ENCODE measurements at regions not wholly inside any gene's neighbourhood (a gene's known extent, or its start where the extent isn't known, plus 50 kb on each side); places are given as distances from the start of the nearest gene placed in this dataset.

GRCh38 chr3:44021651-44022594 is 219.8 kb upstream of the TOPAZ1 start:
- peaks cover 39% of the 10 kb centered on the region for H3K4me1 ChIP-seq (ENCODE audit: insufficient read depth)
- no peaks in the 10 kb centered on the region for H3K79me2 ChIP-seq (replicated peaks; ENCODE audit: insufficient read depth)
- peak overlapping the region; percentile 61; the same call in 1 of the 2 replicates for H2AFZ ChIP-seq
- H3K9me2 ChIP-seq (ENCODE audit: insufficient read depth), result no peaks in the 10 kb centered on the region
- Mint-ChIP-seq H3K9me3 (no peaks in the 10 kb centered on the region), H3K36me3 (ENCODE audit: low read depth) (no peaks in the 10 kb centered on the region), H3K4me3 (peak overlapping the region; percentile 70), H3K4me1 (peaks cover 34% of the 10 kb centered on the region), H3K27ac (no peak overlapping the region), H3K27me3 (ENCODE audit: insufficient read depth, low read depth, poor library complexity) (peaks cover 19% of the 10 kb centered on the region)
- H3F3A ChIP-seq (replicated peaks; ENCODE audit: low read depth), result no peaks in the 10 kb centered on the region
- ATAC-seq, result peak; percentile 75
- H3K4me3 ChIP-seq, result peak overlapping the region; percentile 69
- peaks cover 5% of the 10 kb centered on the region; the same call in 1 of the 2 replicates for H4K20me1 ChIP-seq (replicated peaks; ENCODE audit: insufficient read depth)
- H3K4me2 ChIP-seq, result peak overlapping the region; percentile 94
- H3K27ac ChIP-seq (ENCODE audit: low read depth), result no peak overlapping the region
- DNase-seq (ENCODE audit: low spot score), result peak; percentile 70
- no peak for TF ChIP-seq CREB1 (CRISPR knock-in tag; IDR thresholded peaks at IDR 0.05; ENCODE audit: low read depth)
- TF ChIP-seq EZH2 (IDR thresholded peaks at IDR 0.05; ENCODE audit: low read depth, unreplicated experiment), result peak; percentile 56
- H3K36me3 ChIP-seq (ENCODE audit: insufficient read depth), result no peaks in the 10 kb centered on the region
- H3K27me3 ChIP-seq (ENCODE audit: insufficient read depth), result peaks cover 32% of the 10 kb centered on the region

GRCh38 chr3:44023961-44024593 is 217.6 kb upstream of the TOPAZ1 start:
- peaks cover 19% of the 10 kb centered on the region for H3K27me3 Mint-ChIP-seq (ENCODE audit: insufficient read depth, low read depth, poor library complexity)
- Histone ChIP-seq H3F3A (replicated peaks; ENCODE audit: low read depth) (no peaks in the 10 kb centered on the region), H3K79me2 (replicated peaks; ENCODE audit: insufficient read depth) (no peaks in the 10 kb centered on the region), H4K20me1 (replicated peaks; ENCODE audit: insufficient read depth) (peaks cover 5% of the 10 kb centered on the region; the same call in 1 of the 2 replicates), H2AFZ (no peak overlapping the region), H3K27me3 (ENCODE audit: insufficient read depth) (peaks cover 32% of the 10 kb centered on the region), H3K36me3 (ENCODE audit: insufficient read depth) (no peaks in the 10 kb centered on the region), H3K4me1 (ENCODE audit: insufficient read depth) (peaks cover 33% of the 10 kb centered on the region), H3K9me2 (ENCODE audit: insufficient read depth) (no peaks in the 10 kb centered on the region), H3K4me3 (no peak overlapping the region), H3K4me2 (no peak overlapping the region), H3K27ac (ENCODE audit: low read depth) (no peak overlapping the region)
- peaks cover 36% of the 10 kb centered on the region for H3K4me1 Mint-ChIP-seq
- H3K27ac Mint-ChIP-seq, result no peak overlapping the region
- no peak overlapping the region for H3K4me3 Mint-ChIP-seq
- ATAC-seq, result no peak
- H3K36me3 Mint-ChIP-seq (ENCODE audit: low read depth), result no peaks in the 10 kb centered on the region
- DNase-seq (ENCODE audit: low spot score), result no peak
- no peaks in the 10 kb centered on the region for H3K9me3 Mint-ChIP-seq
- no peak for TF ChIP-seq NANOG (IDR thresholded peaks at IDR 0.05; ENCODE audit: borderline replicate concordance)
- no peak for TF ChIP-seq EZH2phosphoT487 (IDR thresholded peaks at IDR 0.05; ENCODE audit: unreplicated experiment)
- TF ChIP-seq EZH2 (IDR thresholded peaks at IDR 0.05; ENCODE audit: low read depth, unreplicated experiment), result no peak
- TF ChIP-seq ETS1 (IDR thresholded peaks at IDR 0.05), result no peak
- TF ChIP-seq STAT1 (IDR thresholded peaks at IDR 0.05; ENCODE audit: unreplicated experiment), result no peak
- no peak for TF ChIP-seq ZNF462 (CRISPR knock-in tag; IDR thresholded peaks at IDR 0.05)
- TF ChIP-seq CTCF (conservative IDR thresholded peaks at IDR 0.05; ENCODE audit: low read depth in 2 of 2), result no peak
- TF ChIP-seq ZNF114 (CRISPR knock-in tag; IDR thresholded peaks at IDR 0.05), result no peak
- no peak for TF ChIP-seq JUNB (IDR thresholded peaks at IDR 0.05; ENCODE audit: unreplicated experiment)
- TF ChIP-seq CREB1 (CRISPR knock-in tag; IDR thresholded peaks at IDR 0.05; ENCODE audit: low read depth), result no peak
- TF ChIP-seq ZNF331 (CRISPR knock-in tag; IDR thresholded peaks at IDR 0.05; ENCODE audit: low read depth), result no peak
